HEK293 (cell line): ENCODE measurements at regions not wholly inside any gene's neighbourhood (a gene's known extent, or its start where the extent isn't known, plus 50 kb on each side); places are given as distances from the start of the nearest gene placed in this dataset.
"Not testable (repeated sequence)": the region's sequence is repeated elsewhere in the genome, so short reads cannot be mapped to it uniquely, and the experiment has no call there.

Experiments used
- CTCF ChIP-seq: fragments of 450-650 bp; formaldehyde crosslinking; IDR thresholded peaks from 2 replicates; pipeline ENCODE4 v1.5.1; 2016; ENCODE audit warnings: missing biosample characterization, missing genetic modification characterization
- PBX3 ChIP-seq: sonication (generic); formaldehyde crosslinking; IDR thresholded peaks from 2 replicates; pipeline ENCODE4 v1.8.1; 2022; ENCODE audit warnings: mild to moderate bottlenecking, moderate library complexity, missing genetic modification reagents
- REST ChIP-seq: fragments of 450-650 bp; formaldehyde crosslinking; IDR thresholded peaks from 2 replicates; pipeline ENCODE4 v1.5.1; 2016; ENCODE audit warnings: missing biosample characterization, missing genetic modification characterization
- SCRT2 ChIP-seq: fragments of 450-650 bp; formaldehyde crosslinking; IDR thresholded peaks from 2 replicates; pipeline ENCODE4 v1.5.1; 2016; ENCODE audit warnings: missing biosample characterization, missing genetic modification characterization
- ZBTB11 ChIP-seq: fragments of 450-650 bp; formaldehyde crosslinking; conservative IDR thresholded peaks from 2 replicates; pipeline ENCODE4 v1.5.1; 2016; ENCODE audit warnings: low read depth, missing biosample characterization, missing genetic modification characterization
- ZBTB21 ChIP-seq: fragments of 450-650 bp; formaldehyde crosslinking; IDR thresholded peaks from 2 replicates; pipeline ENCODE4 v1.5.1; 2017; ENCODE audit warnings: missing biosample characterization, missing genetic modification characterization
- ZNF112 ChIP-seq: fragments of 450-650 bp; formaldehyde crosslinking; IDR thresholded peaks from 2 replicates; pipeline ENCODE4 v1.5.0; 2017; ENCODE audit warnings: missing biosample characterization, missing genetic modification characterization
- ZNF132 ChIP-seq: fragments of 450-650 bp; formaldehyde crosslinking; IDR thresholded peaks from 2 replicates; pipeline ENCODE4 v1.5.1; 2017; ENCODE audit warnings: missing biosample characterization, missing genetic modification characterization, borderline replicate concordance
- ZNF140 ChIP-seq: fragments of 450-650 bp; formaldehyde crosslinking; IDR thresholded peaks from 2 replicates; pipeline ENCODE4 v1.5.1; 2016; ENCODE audit warnings: missing biosample characterization, missing genetic modification characterization
- ZNF266 ChIP-seq: fragments of 450-650 bp; formaldehyde crosslinking; IDR thresholded peaks from 2 replicates; pipeline ENCODE4 v1.5.1; 2016; ENCODE audit warnings: missing biosample characterization, missing genetic modification characterization, low read depth
- ZNF501 ChIP-seq: fragments of 450-650 bp; formaldehyde crosslinking; IDR thresholded peaks from 2 replicates; pipeline ENCODE4 v1.5.1; 2016; ENCODE audit warnings: missing biosample characterization, missing genetic modification characterization
- ZNF596 ChIP-seq: fragments of 450-650 bp; IDR thresholded peaks from 2 replicates; pipeline ENCODE4 v1.5.0; 2018; ENCODE audit warnings: missing biosample characterization, mild to moderate bottlenecking, missing genetic modification characterization, moderate library complexity
- ZNF639 ChIP-seq: fragments of 450-650 bp; formaldehyde crosslinking; IDR thresholded peaks from 2 replicates; pipeline ENCODE4 v1.5.1; 2016; ENCODE audit warnings: missing biosample characterization, missing genetic modification characterization
- ZSCAN16 ChIP-seq: fragments of 450-650 bp; formaldehyde crosslinking; IDR thresholded peaks from 2 replicates; pipeline ENCODE4 v1.5.1; 2016; ENCODE audit warnings: missing biosample characterization, missing genetic modification characterization

GRCh38 chr3:30484229-30484628 is 122.2 kb upstream of the TGFBR2 start:
- TF ChIP-seq CTCF (tag by site-specific recombination); REST (tag by site-specific recombination); ZNF112 (tag by site-specific recombination); ZSCAN16; ZNF501 (tag by site-specific recombination); ZNF639 (tag by site-specific recombination); ZBTB11 (tag by site-specific recombination); SCRT2 (tag by site-specific recombination); ZBTB21 (tag by site-specific recombination); ZNF140 (tag by site-specific recombination); ZNF132 (tag by site-specific recombination); PBX3 (CRISPR knock-in tag); ZNF596; ZNF266 (tag by site-specific recombination): not testable (repeated sequence)
